HepG2 (cell line): ENCODE measurements at regions not wholly inside any gene's neighbourhood (a gene's known extent, or its start where the extent isn't known, plus 50 kb on each side); places are given as distances from the start of the nearest gene placed in this dataset.

Experiments used
- ATAC-seq: fragments of 200-7000 bp; cut with Tn5 transposase; 3 replicates; pipeline ENCODE4 v1.9.1; 2020; ENCODE audit warnings: mild to moderate bottlenecking, moderate library complexity
- BruUV-seq: library from RNA; stranded (reverse); fragments of 400-500 nt; replicated peaks from 2 replicates; lab custom pipeline; 2021; lab: Mats Ljungman, UMichigan
- CTCF ChIA-PET: fragments of 300-600 bp; formaldehyde crosslinking; extraction: SDS; loops from one replicate; lab custom pipeline; 2021; ENCODE audit warnings: low total read pairs, inconsistent platforms, low intra/inter-chr PET ratio; lab: Yijun Ruan, JAX
- POLR2A ChIA-PET: fragments of 350-600 bp; sonication (Branson Sonifier 250); formaldehyde crosslinking; loops from one replicate; lab custom pipeline; 2020; ENCODE audit warnings: antibody characterized with exemption, inconsistent platforms; lab: Yijun Ruan, JAX
- DNase-seq: peaks from one replicate; pipeline ENCODE4 v3.0.0-alpha.2; 2015; ENCODE audit warnings: low spot score
- FAIRE-seq: peaks from 3 replicates; lab custom pipeline; 2011; peaks lifted over from hg19 to GRCh38; lab: Jason Lieb, UNC
- H2AFZ ChIP-seq: one replicate; pipeline ENCODE4 v1.6.1; 2011; ENCODE audit warnings: low read length, inconsistent platforms
- H3K27ac ChIP-seq: fragments of 300-600 bp; 3 replicates; pipeline ENCODE4 v1.8.0; 2011; ENCODE audit warnings: mixed run types, mild to moderate bottlenecking, mixed read lengths, low read length, inconsistent platforms; ENCODE audit not compliant: insufficient read depth; ENCODE audit errors: extremely low read length
- H3K27me3 ChIP-seq, 2 experiments: fragments of 200-600 bp in 1 of 2; 2 replicates in 1 of 2; 3 replicates in 1 of 2; pipeline versions ENCODE4 v1.6.0 to v1.8.0; 2011; ENCODE audit warnings: low read length in 2 of 2, mild to moderate bottlenecking in 2 of 2, moderate library complexity in 2 of 2, inconsistent platforms in 1 of 2; ENCODE audit not compliant: insufficient read depth in 2 of 2, control insufficient read depth in 1 of 2
- H3K36me3 ChIP-seq, 2 experiments: fragments of 200-600 bp in 1 of 2; replicated peaks in 1 of 2; 2 replicates in 1 of 2; 3 replicates in 1 of 2; pipeline versions ENCODE4 v1.5.1 to v1.8.0; 2011; ENCODE audit warnings: low read length in 2 of 2, inconsistent platforms in 1 of 2; ENCODE audit not compliant: insufficient read depth in 2 of 2, control insufficient read depth in 1 of 2
- H3K4me1 ChIP-seq: 2 replicates; pipeline ENCODE4 v1.5.1; 2012; ENCODE audit warnings: low read length, inconsistent platforms; ENCODE audit not compliant: insufficient read depth
- H3K4me2 ChIP-seq: 2 replicates; pipeline ENCODE4 v1.6.0; 2011; ENCODE audit warnings: low read depth, low read length, inconsistent platforms
- H3K4me3 ChIP-seq, 3 experiments: fragments of 200-600 bp in 1 of 3; sonication (generic), shearing (Covaris generic) in 1 of 3; replicated peaks in 1 of 3; 2 replicates each; pipeline ENCODE4 v1.5.1; 2011 to 2016; ENCODE audit warnings: low read length in 3 of 3, inconsistent platforms in 2 of 3, low read depth in 2 of 3, mild to moderate bottlenecking in 2 of 3, control low read depth in 1 of 3, mixed read lengths in 1 of 3; ENCODE audit not compliant: insufficient read depth in 1 of 3
- H3K79me2 ChIP-seq: one replicate; pipeline ENCODE4 v1.6.1; 2011; ENCODE audit warnings: low read length, inconsistent platforms; ENCODE audit not compliant: insufficient read depth
- H3K9ac ChIP-seq: 2 replicates; pipeline ENCODE4 v1.6.0; 2011; ENCODE audit warnings: mild to moderate bottlenecking, low read depth, low read length, inconsistent platforms; ENCODE audit not compliant: insufficient read depth
- H3K9me3 ChIP-seq: 2 replicates; pipeline ENCODE4 v1.5.1; 2012; ENCODE audit warnings: mild to moderate bottlenecking, low read length
- H4K20me1 ChIP-seq: 2 replicates; pipeline ENCODE4 v1.6.0; 2011; ENCODE audit warnings: inconsistent platforms, mild to moderate bottlenecking, low read length, moderate library complexity; ENCODE audit not compliant: insufficient read depth
- ATF7-NPFF ChIP-seq: sonication (generic); formaldehyde crosslinking; IDR thresholded peaks from 2 replicates; pipeline ENCODE4 v1.8.1; 2023; ENCODE audit warnings: mild to moderate bottlenecking, low read depth, missing genetic modification reagents, moderate library complexity
- POGK ChIP-seq: sonication (generic); formaldehyde crosslinking; conservative IDR thresholded peaks from 2 replicates; pipeline ENCODE4 v1.8.0; 2022; ENCODE audit warnings: mild to moderate bottlenecking, moderate library complexity, missing genetic modification reagents
- POLR2AphosphoS5 ChIP-seq: IDR thresholded peaks from 2 replicates; pipeline ENCODE4 v1.6.1; 2012; ENCODE audit warnings: low read depth, low read length
- SP2 ChIP-seq: sonication (generic); formaldehyde crosslinking; IDR thresholded peaks from 2 replicates; pipeline ENCODE4 v1.5.1; 2020; ENCODE audit warnings: mild to moderate bottlenecking, missing genetic modification reagents
- STAT6 ChIP-seq: sonication (generic); formaldehyde crosslinking; IDR thresholded peaks from 2 replicates; pipeline ENCODE4 v1.4.0; 2020; ENCODE audit warnings: missing genetic modification reagents, mild to moderate bottlenecking, borderline replicate concordance
- THAP11 ChIP-seq: IDR thresholded peaks from 2 replicates; pipeline ENCODE4 v1.6.1; 2016; ENCODE audit warnings: missing biosample characterization, missing genetic modification reagents
- TRIM24 ChIP-seq: sonication (generic); formaldehyde crosslinking; IDR thresholded peaks from 2 replicates; pipeline ENCODE4 v1.8.0; 2022; ENCODE audit warnings: mild to moderate bottlenecking, missing genetic modification reagents
- ZBTB40 ChIP-seq, 2 experiments: fragments of 450-650 bp in 1 of 2; sonication (generic) in 1 of 2; formaldehyde crosslinking in 1 of 2; IDR thresholded peaks; 2 replicates each; pipeline versions ENCODE4 v1.6.1 to v1.8.0; 2016 to 2022; ENCODE audit warnings: antibody characterized with exemption in 1 of 2, mild to moderate bottlenecking in 1 of 2, missing genetic modification reagents in 1 of 2
- ZNF775 ChIP-seq: sonication (generic); formaldehyde crosslinking; IDR thresholded peaks from 2 replicates; pipeline ENCODE4 v1.4.0; 2020; ENCODE audit warnings: missing genetic modification reagents, mild to moderate bottlenecking, moderate library complexity, borderline replicate concordance
- WGBS: methylation state at CpG from one replicate; pipeline ENCODE4 v1.1.6; 2017; ENCODE audit warnings: low lambda C conversion rate; 5-methylcytosine and 5-hydroxymethylcytosine counted together
- in situ Hi-C: cut with HindIII; loops from 2 replicates; pipeline ENCODE4 v1.10.0; 2017; ENCODE audit warnings: low pct_unique_long_range_greater_than_20kb; ENCODE audit not compliant: extremely low pct_ligation_motif_present
- intact Hi-C: fragments of 100-400 bp; cut with micrococcal nuclease; formaldehyde crosslinking; loops from one replicate; pipeline ENCODE4 v1.10.0; 2022; ENCODE audit not compliant: unreplicated experiment

DNA sequence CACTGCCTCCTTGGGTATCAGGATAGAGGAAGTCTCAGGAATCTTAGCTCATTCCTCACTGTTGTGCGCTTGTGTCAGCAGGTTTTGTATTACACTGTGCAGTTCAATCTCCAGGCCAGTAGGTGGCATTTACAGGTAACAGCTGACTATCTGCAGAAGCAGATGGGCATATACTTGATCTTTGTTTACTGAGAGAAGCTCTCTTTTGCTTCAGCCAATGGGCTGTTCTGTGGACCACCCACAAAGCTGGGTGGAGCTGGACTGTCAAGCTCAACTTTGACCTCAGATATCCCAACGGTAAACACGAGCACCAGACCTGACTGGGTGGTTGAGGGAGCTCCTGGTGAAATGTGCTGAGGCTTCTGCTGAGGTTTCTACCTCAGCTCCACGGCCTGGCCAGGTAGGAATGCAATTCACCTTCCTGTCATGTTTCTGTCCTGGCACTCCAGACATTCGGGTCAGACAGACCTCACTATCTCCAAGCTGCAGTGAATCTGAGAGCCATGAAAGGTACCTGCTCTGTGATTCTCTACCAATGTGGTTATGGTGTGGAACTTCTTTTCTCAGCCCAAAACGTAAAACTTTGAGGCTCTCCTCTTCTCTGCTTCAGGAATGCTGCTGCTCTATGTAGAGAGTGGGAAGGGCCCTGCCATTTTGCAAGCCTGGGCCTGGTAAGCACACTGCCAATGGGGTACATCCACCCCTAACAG, 167.9 kb upstream of the ACTBL2 start (continued):
- no peak for TF ChIP-seq STAT6 (CRISPR knock-in tag)
- TF ChIP-seq POGK = no peak
- TF ChIP-seq SP2 (CRISPR knock-in tag) = no peak
- TF ChIP-seq THAP11 = peak; percentile 74; the same call in 1 of the 2 replicates
- TF ChIP-seq ATF7-NPFF = no peak
- TF ChIP-seq ZNF775 = no peak
- TF ChIP-seq POLR2AphosphoS5 = peak; percentile 57
- TF ChIP-seq TRIM24 (CRISPR knock-in tag) = no peak
- TF ChIP-seq, all 625 proteins: peak for 187

- H3K4me2 ChIP-seq = no peak overlapping the region
- no peaks in the 10 kb centered on the region for H4K20me1 ChIP-seq
- no peak overlapping the region for H3K9ac ChIP-seq
- no peak overlapping the region for H3K27ac ChIP-seq
- H2AFZ ChIP-seq = no peak overlapping the region
- no peak overlapping the region for H3K4me3 ChIP-seq
- no peaks in the 10 kb centered on the region for H3K79me2 ChIP-seq
- no peaks in the 10 kb centered on the region for H3K27me3 ChIP-seq
- no peak for FAIRE-seq
- no peaks in the 10 kb centered on the region for H3K36me3 ChIP-seq
- no peaks in the 10 kb centered on the region for H3K9me3 ChIP-seq
- CTCF ChIA-PET = no interaction called here
- no peak for ATAC-seq
- no peak for DNase-seq
- in situ Hi-C loops (no loop called here), intact Hi-C loops (no loop called here)
- 84% methylated on average over 2 of the region's 2 CpGs for WGBS
- H3K4me1 ChIP-seq = no peaks in the 10 kb centered on the region
- BruUV-seq = no TSS peak
- POLR2A ChIA-PET = no interaction called here
- TF ChIP-seq ZBTB40 (IDR thresholded peaks at IDR 0.05) = peak; percentile 79
- no peak for TF ChIP-seq ZBTB40 (CRISPR knock-in tag; IDR thresholded peaks at IDR 0.05)
Observed at GRCh38 chr5:57642698-57643097, 160.1 kb upstream of the ACTBL2 start.
